ENCODE measurements at regions not wholly inside any gene's neighbourhood (a gene's known extent, or its start where the extent isn't known, plus 50 kb on each side); places are given as distances from the start of the nearest gene placed in this dataset.

DNA sequence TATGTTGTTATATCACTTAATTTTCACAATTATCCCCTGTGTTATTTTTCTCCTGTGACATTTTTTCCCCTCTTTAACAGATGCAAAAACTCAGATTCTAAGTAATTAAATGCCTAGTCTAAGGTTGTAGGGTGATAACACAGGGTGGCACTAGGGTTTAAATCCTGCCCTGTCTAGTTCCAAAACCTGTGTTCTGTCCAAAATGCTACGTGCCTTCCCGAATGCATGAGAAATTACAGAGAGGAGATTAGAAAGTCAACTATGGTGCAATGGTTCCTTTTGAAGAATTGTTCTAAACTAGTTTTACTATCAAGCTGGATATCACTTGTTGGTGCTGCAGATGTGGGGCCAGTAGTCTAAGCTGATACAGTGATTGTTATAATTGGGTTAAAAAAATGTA is 108.0 kb downstream of the DIPK2A start (continued):
- TF ChIP-seq, protein P1, sequence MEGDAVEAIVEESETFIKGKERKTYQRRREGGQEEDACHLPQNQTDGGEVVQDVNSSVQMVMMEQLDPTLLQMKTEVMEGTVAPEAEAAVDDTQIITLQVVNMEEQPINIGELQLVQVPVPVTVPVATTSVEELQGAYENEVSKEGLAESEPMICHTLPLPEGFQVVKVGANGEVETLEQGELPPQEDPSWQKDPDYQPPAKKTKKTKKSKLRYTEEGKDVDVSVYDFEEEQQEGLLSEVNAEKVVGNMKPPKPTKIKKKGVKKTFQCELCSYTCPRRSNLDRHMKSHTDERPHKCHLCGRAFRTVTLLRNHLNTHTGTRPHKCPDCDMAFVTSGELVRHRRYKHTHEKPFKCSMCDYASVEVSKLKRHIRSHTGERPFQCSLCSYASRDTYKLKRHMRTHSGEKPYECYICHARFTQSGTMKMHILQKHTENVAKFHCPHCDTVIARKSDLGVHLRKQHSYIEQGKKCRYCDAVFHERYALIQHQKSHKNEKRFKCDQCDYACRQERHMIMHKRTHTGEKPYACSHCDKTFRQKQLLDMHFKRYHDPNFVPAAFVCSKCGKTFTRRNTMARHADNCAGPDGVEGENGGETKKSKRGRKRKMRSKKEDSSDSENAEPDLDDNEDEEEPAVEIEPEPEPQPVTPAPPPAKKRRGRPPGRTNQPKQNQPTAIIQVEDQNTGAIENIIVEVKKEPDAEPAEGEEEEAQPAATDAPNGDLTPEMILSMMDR (IDR thresholded peaks at IDR 0.05; ENCODE audit: low read depth, low read length, missing input control) = peak; percentile 23
- no peak for TF ChIP-seq NR2F2 (IDR thresholded peaks at IDR 0.05)
- peak; percentile 24 for TF ChIP-seq MAX (IDR thresholded peaks at IDR 0.05)
- TF ChIP-seq HNF4G (IDR thresholded peaks at IDR 0.05) = no peak
- TF ChIP-seq EGR1 (IDR thresholded peaks at IDR 0.05; ENCODE audit: low read depth in 2 of 2) = no peak

DNA sequence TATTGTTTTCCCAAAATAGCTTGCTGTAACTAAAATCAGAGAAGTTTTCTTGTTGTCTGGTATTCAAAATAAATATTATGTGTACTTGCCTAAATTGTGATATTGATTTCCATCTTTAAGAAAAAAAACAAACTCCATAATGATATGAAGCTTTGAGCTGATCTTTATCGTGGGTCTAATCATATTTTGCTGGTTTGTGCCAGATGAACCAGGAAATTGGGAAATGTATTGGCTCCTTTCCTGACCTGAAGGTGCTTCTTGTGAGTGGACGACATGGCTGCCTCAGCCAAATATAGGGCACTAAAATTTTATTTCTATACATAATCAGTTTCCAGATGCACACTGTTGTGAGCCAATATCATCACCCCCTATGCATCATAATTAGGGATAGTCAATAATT is 113.3 kb downstream of the DIPK2A start:
- 19% methylated on average over 2 of the region's 2 CpGs for WGBS
- Histone ChIP-seq H3K9me3 (ENCODE audit: control insufficient read depth in 4 of 4, low read length in 3 of 4) (no peaks in the 10 kb centered on the region), H3K27ac (ENCODE audit: low read depth in 1 of 2, low read length in 2 of 2) (no peak overlapping the region), H3K4me1 (ENCODE audit: control insufficient read depth in 4 of 4, insufficient read depth in 4 of 4, low read length in 3 of 4) (peaks cover 0 to 7% (median 0%) of the 10 kb centered on the region in 4 donors), H3K9ac (ENCODE audit: low read depth in 1 of 2, low read length in 2 of 2) (no peak overlapping the region), H3K36me3 (ENCODE audit: control insufficient read depth in 4 of 4, insufficient read depth in 3 of 4, low read depth in 1 of 4, low read length in 3 of 4) (no peaks in the 10 kb centered on the region), H3K27me3 (ENCODE audit: control insufficient read depth in 4 of 4, insufficient read depth in 4 of 4, low read length in 3 of 4) (no peaks in the 10 kb centered on the region), H3K4me3 (ENCODE audit: low read depth in 1 of 3, low read length in 3 of 3) (no peak overlapping the region)
- TF ChIP-seq RAD21 (IDR thresholded peaks at IDR 0.05) = peak in 1 of 2 donors; percentile 37
- peak; percentile 33 for TF ChIP-seq YY1 (IDR thresholded peaks at IDR 0.05)
- TF ChIP-seq, protein P1 (IDR thresholded peaks at IDR 0.05; ENCODE audit: low read depth, low read length, missing input control) = no peak
- TF ChIP-seq HNF4A (conservative IDR thresholded peaks at IDR 0.05) = peak in 1 of 2 donors; percentile 27
- no peak for DNase-seq (ENCODE audit: low spot score)

DNA sequence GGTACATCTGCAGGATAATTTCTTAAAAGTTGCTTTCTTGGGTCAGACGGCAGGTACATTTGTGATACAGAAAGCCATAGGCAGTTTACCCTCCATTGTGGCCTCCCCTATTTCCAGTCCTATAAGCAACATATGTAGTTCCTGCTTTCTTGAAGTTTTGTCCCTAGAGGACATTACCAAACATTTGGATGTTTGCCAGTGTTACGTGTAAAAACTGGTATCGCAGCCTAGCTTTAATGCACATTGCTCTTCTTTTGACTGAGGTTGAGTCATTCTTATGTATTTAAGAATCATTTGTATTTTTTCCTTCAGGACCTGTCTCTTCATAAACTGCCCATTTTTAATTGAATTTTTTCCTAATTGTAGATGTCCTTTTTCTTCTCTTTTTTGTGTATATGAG is 114.3 kb downstream of the DIPK2A start:
- Histone ChIP-seq H3K36me3 (ENCODE audit: control insufficient read depth in 4 of 4, insufficient read depth in 3 of 4, low read depth in 1 of 4, low read length in 3 of 4) (no peaks in the 10 kb centered on the region), H3K4me1 (ENCODE audit: control insufficient read depth in 4 of 4, insufficient read depth in 4 of 4, low read length in 3 of 4) (peaks cover 0 to 7% (median 0%) of the 10 kb centered on the region in 4 donors), H3K9me3 (ENCODE audit: control insufficient read depth in 4 of 4, low read length in 3 of 4) (no peaks in the 10 kb centered on the region), H3K27ac (ENCODE audit: low read depth in 1 of 2, low read length in 2 of 2) (no peak overlapping the region), H3K9ac (ENCODE audit: low read depth in 1 of 2, low read length in 2 of 2) (no peak overlapping the region), H3K4me3 (ENCODE audit: low read depth in 1 of 3, low read length in 3 of 3) (no peak overlapping the region), H3K27me3 (ENCODE audit: control insufficient read depth in 4 of 4, insufficient read depth in 4 of 4, low read length in 3 of 4) (no peaks in the 10 kb centered on the region)
- WGBS = 54% methylated on average over 3 of the region's 3 CpGs
- TF ChIP-seq EGR1 (IDR thresholded peaks at IDR 0.05; ENCODE audit: low read depth in 2 of 2) = no peak
- TF ChIP-seq HNF4A (conservative IDR thresholded peaks at IDR 0.05) = no peak
- no peak for DNase-seq (ENCODE audit: low spot score)

DNA sequence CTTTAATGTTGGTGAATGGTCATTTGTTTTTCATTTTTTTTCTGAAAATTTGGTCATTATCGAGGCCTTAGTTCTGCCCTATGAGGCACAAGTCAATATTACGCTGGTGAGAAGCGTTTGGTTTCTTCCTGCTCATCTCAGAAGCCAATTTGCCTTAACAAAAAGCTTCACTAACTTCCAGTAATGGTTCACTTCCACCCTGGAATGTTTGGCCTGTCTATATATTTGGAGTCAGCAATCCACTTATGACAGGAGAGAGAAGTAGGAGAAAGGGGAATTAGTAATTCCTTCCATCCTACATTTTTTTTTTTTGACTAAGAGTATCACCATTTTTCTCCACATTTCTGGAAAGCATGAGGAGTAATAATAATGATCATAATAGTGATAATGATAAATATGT is 124.4 kb downstream of the DIPK2A start:
- Histone ChIP-seq H3K4me1 (ENCODE audit: control insufficient read depth in 4 of 4, insufficient read depth in 4 of 4, low read length in 3 of 4) (no peaks in the 10 kb centered on the region), H3K4me3 (ENCODE audit: low read depth in 1 of 3, low read length in 3 of 3) (no peak overlapping the region), H3K9ac (ENCODE audit: low read depth in 1 of 2, low read length in 2 of 2) (no peak overlapping the region), H3K27me3 (ENCODE audit: control insufficient read depth in 4 of 4, insufficient read depth in 4 of 4, low read length in 3 of 4) (no peaks in the 10 kb centered on the region), H3K27ac (ENCODE audit: low read depth in 1 of 2, low read length in 2 of 2) (no peak overlapping the region), H3K36me3 (ENCODE audit: control insufficient read depth in 4 of 4, insufficient read depth in 3 of 4, low read depth in 1 of 4, low read length in 3 of 4) (no peaks in the 10 kb centered on the region), H3K9me3 (ENCODE audit: control insufficient read depth in 4 of 4, low read length in 3 of 4) (peaks cover 0 to 13% (median 10%) of the 10 kb centered on the region in 4 donors)
- 95% methylated on average over 3 of the region's 3 CpGs for WGBS
- no peak for DNase-seq (ENCODE audit: low spot score)
- TF ChIP-seq NR2F2 (IDR thresholded peaks at IDR 0.05) (no peak), FOXA1 (IDR thresholded peaks at IDR 0.05) (no peak), HNF4A (conservative IDR thresholded peaks at IDR 0.05) (no peak), FOXA2 (IDR thresholded peaks at IDR 0.05) (no peak), EGR1 (IDR thresholded peaks at IDR 0.05; ENCODE audit: low read depth in 2 of 2) (no peak), RAD21 (IDR thresholded peaks at IDR 0.05) (no peak), YY1 (IDR thresholded peaks at IDR 0.05) (no peak), JUND (IDR thresholded peaks at IDR 0.05) (no peak), GABPA (IDR thresholded peaks at IDR 0.05 in 1 of 2, conservative IDR thresholded peaks at IDR 0.05 in 1 of 2) (no peak), HNF4G (IDR thresholded peaks at IDR 0.05) (no peak), RXRA (IDR thresholded peaks at IDR 0.05) (no peak), SP1 (IDR thresholded peaks at IDR 0.05) (no peak)
- TF ChIP-seq, protein P2, sequence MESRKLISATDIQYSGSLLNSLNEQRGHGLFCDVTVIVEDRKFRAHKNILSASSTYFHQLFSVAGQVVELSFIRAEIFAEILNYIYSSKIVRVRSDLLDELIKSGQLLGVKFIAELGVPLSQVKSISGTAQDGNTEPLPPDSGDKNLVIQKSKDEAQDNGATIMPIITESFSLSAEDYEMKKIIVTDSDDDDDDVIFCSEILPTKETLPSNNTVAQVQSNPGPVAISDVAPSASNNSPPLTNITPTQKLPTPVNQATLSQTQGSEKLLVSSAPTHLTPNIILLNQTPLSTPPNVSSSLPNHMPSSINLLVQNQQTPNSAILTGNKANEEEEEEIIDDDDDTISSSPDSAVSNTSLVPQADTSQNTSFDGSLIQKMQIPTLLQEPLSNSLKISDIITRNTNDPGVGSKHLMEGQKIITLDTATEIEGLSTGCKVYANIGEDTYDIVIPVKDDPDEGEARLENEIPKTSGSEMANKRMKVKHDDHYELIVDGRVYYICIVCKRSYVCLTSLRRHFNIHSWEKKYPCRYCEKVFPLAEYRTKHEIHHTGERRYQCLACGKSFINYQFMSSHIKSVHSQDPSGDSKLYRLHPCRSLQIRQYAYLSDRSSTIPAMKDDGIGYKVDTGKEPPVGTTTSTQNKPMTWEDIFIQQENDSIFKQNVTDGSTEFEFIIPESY (IDR thresholded peaks at IDR 0.05) = no peak
- TF ChIP-seq, protein P1 (IDR thresholded peaks at IDR 0.05; ENCODE audit: low read depth, low read length, missing input control) = no peak
